Vagina (tissue), 2 donors: ENCODE measurements at regions not wholly inside any gene's neighbourhood (a gene's known extent, or its start where the extent isn't known, plus 50 kb on each side); places are given as distances from the start of the nearest gene placed in this dataset.

Experiments
- CTCF ChIP-seq, 3 experiments: fragments of 450-650 bp in 2 of 3; fragments of 200-600 bp in 1 of 3; sonication (generic) in 1 of 3; IDR thresholded peaks; one replicate each; pipeline ENCODE4 v1.5.1; 2017 to 2019; ENCODE audit warnings: antibody characterized with exemption in 3 of 3, mild to moderate bottlenecking in 2 of 3, moderate library complexity in 2 of 3
- POLR2A ChIP-seq, 2 donors: fragments of 450-650 bp; IDR thresholded peaks; one replicate each; pipeline ENCODE4 v1.6.1; 2017; ENCODE audit warnings: antibody characterized with exemption in 2 of 2, mild to moderate bottlenecking in 2 of 2, moderate library complexity in 2 of 2

GRCh38 chr1:242806324-242806723 lies 281.8 kb upstream of the PLD5 start:
- TF ChIP-seq CTCF (IDR thresholded peaks at IDR 0.05) (no peak), POLR2A (IDR thresholded peaks at IDR 0.05) (no peak)
